ENCODE measurements at regions not wholly inside any gene's neighbourhood (a gene's known extent, or its start where the extent isn't known, plus 50 kb on each side); places are given as distances from the start of the nearest gene placed in this dataset.

DNA sequence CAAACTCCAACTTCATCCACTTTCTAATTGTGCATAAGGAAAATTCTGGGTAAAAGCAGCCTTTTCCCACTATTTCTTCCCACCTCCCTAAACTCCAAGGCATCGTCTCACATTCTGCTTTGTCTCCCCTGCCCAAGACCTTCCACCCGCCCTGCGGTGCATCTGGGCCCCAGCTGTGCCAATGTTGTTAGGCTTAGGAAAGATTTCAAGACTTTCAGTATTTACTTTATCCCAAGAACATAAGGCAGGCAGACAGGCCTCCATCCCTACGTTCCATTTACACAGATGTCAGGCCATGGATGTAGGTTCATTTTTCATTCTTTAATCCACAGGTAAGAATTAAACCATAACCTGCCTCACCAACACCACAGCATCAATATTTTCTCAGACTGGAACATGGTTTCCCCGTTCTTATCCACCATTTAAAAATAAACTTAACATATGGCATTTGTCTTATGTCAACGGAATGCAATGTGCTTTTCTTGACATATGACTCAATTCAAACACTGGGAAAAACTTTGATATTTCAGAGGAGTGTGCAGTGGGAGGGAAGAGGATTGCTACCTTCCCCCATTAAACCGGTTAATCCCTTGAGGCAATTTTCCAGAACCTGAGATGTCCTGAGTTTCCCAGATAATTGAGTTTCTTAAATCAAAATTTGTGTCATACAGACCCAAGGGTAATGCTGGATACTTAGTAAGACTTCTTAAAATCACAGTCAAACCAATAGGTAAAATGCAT, 238.0 kb upstream of the LRIG1 start:
- WGBS, 2 donors, result 71 to 76% methylated on average over 7 of the region's 7 CpGs

DNA sequence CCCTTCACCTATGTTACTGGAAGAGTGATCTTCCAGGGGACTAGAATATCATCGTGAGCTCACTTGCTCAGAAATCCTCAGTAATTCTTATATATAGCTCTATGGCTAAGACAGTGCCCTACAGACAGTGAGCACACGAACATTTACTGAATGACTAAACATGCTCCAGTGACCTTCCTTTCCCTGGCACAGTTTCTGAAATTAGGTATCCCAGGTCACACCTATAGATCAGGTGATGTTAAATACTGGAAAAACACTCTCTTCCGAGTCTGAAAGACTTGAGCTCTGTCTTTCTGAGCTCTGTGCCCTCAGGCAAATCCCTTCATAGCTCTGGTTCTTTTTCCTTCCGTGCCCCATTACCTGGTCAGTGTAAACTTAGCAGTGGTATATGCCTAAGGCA, 239.4 kb upstream of the LRIG1 start:
- no peaks in the 10 kb centered on the region for H3K4me1 ChIP-seq
- no peaks in the 10 kb centered on the region for H3K36me3 ChIP-seq
- TF ChIP-seq POLR2A (IDR thresholded peaks at IDR 0.05), result no peak
- TF ChIP-seq, protein P1, sequence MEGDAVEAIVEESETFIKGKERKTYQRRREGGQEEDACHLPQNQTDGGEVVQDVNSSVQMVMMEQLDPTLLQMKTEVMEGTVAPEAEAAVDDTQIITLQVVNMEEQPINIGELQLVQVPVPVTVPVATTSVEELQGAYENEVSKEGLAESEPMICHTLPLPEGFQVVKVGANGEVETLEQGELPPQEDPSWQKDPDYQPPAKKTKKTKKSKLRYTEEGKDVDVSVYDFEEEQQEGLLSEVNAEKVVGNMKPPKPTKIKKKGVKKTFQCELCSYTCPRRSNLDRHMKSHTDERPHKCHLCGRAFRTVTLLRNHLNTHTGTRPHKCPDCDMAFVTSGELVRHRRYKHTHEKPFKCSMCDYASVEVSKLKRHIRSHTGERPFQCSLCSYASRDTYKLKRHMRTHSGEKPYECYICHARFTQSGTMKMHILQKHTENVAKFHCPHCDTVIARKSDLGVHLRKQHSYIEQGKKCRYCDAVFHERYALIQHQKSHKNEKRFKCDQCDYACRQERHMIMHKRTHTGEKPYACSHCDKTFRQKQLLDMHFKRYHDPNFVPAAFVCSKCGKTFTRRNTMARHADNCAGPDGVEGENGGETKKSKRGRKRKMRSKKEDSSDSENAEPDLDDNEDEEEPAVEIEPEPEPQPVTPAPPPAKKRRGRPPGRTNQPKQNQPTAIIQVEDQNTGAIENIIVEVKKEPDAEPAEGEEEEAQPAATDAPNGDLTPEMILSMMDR (IDR thresholded peaks at IDR 0.05), result no peak
- WGBS, 2 donors, result 60 to 68% methylated on average over 4 of the region's 4 CpGs
- no peaks in the 10 kb centered on the region for H3K27me3 ChIP-seq
- no peak overlapping the region for H3K4me3 ChIP-seq
- no peak overlapping the region for H3K27ac ChIP-seq
- intact Hi-C loops (cut with DNase I), result no loop called here
- no peaks in the 10 kb centered on the region for H3K9me3 ChIP-seq
- DNase-seq, result no peak

More for the DNA sequence above, 238.0 kb upstream of the LRIG1 start:
- Histone ChIP-seq H3K27me3 (no peaks in the 10 kb centered on the region), H3K9me3 (no peaks in the 10 kb centered on the region), H3K4me1 (no peaks in the 10 kb centered on the region), H3K4me3 (no peak overlapping the region), H3K27ac (no peak overlapping the region), H3K36me3 (no peaks in the 10 kb centered on the region)
- TF ChIP-seq POLR2A (IDR thresholded peaks at IDR 0.05), result no peak
- TF ChIP-seq, protein P1 (IDR thresholded peaks at IDR 0.05), result no peak
- no peak for DNase-seq
- intact Hi-C loops (cut with DNase I), result no loop called here

DNA sequence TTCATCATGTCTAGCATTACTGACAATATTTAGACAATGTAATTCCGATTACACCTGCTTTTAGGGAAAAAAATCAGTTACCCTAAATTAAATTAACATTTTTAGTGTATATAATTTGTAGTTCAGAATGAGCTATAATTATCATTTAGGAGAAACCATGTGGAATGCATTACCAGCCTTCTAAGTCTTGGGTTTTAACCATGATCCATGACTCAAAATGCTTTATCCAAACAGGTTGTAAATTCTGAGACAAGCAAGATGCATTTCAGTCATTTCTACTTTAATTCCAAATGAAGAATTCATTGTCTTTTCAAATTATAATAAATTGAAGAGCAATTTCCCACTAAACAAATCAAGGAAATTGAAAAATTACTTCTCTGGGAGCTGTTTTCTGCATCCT, 243.7 kb upstream of the LRIG1 start:
- no peaks in the 10 kb centered on the region for H3K27me3 ChIP-seq
- 82 to 85% methylated on average over 1 of the region's 1 CpG for WGBS, 2 donors

DNA sequence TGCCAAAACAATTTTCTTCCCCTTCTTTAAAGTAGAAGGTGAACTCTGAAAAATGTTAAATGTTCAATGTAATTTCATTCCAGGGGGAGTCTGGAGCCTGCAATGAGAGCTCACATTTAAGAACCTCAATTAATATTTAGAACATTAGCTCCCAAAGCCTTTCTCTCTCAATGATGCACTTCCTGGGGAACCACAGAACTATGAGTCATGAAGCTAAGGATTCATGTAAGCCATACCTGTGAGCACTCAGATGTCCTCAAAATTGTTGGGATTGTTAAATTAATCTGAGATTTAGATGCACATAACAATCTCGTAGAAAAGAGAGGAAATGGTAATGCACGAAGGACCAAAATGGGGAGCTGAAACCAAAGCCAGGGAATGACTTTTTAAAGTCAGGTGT, 244.2 kb upstream of the LRIG1 start:
- intact Hi-C loops (cut with DNase I), result no loop called here
- Histone ChIP-seq H3K36me3 (no peaks in the 10 kb centered on the region), H3K4me3 (no peak overlapping the region), H3K27me3 (no peaks in the 10 kb centered on the region), H3K27ac (no peak overlapping the region), H3K4me1 (no peaks in the 10 kb centered on the region), H3K9me3 (no peaks in the 10 kb centered on the region)
- TF ChIP-seq, protein P1 (IDR thresholded peaks at IDR 0.05), result no peak
- WGBS, 2 donors, result 86 to 88% methylated on average over 2 of the region's 2 CpGs
- no peak for DNase-seq

More for the DNA sequence above, 243.7 kb upstream of the LRIG1 start:
- intact Hi-C loops (cut with DNase I), result no loop called here
- DNase-seq, result no peak
- Histone ChIP-seq H3K4me1 (no peaks in the 10 kb centered on the region), H3K27ac (no peak overlapping the region), H3K4me3 (no peak overlapping the region), H3K9me3 (no peaks in the 10 kb centered on the region), H3K36me3 (no peaks in the 10 kb centered on the region)
- TF ChIP-seq, protein P1 (IDR thresholded peaks at IDR 0.05), result no peak
- no peak for TF ChIP-seq POLR2A (IDR thresholded peaks at IDR 0.05)

DNA sequence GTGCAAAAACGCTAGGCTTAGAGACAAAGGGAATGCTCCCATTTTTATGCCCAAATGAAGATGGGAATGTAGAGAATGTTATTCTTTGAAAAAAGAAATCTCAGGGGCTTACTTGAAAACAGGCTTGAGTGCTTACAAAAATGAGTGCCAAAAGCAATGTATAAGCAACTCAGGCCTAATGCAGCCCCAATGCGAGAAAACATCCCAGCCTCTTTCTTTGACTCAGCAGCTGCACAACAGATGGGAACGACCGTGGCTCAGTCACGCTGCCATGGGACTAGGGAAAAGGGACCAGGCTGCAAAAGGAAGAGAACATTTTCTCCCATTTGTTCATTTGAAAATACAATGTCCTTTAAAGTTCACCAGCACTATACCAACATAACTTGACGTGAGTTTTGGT, 246.4 kb upstream of the LRIG1 start:
- 73 to 90% methylated on average over 6 of the region's 6 CpGs for WGBS, 2 donors
- no peaks in the 10 kb centered on the region for H3K27me3 ChIP-seq
- H3K4me3 ChIP-seq, result no peak overlapping the region
- peaks cover 0 to 6% (median 0%) of the 10 kb centered on the region in 3 donors for H3K4me1 ChIP-seq
- no peaks in the 10 kb centered on the region for H3K9me3 ChIP-seq
- H3K36me3 ChIP-seq, result no peaks in the 10 kb centered on the region
- intact Hi-C loops (cut with DNase I), result no loop called here
- no peak for TF ChIP-seq POLR2A (IDR thresholded peaks at IDR 0.05)
- TF ChIP-seq, protein P1 (IDR thresholded peaks at IDR 0.05), result no peak
- H3K27ac ChIP-seq, result no peak overlapping the region
- no peak for DNase-seq
